ENCODE measurements at regions not wholly inside any gene's neighbourhood (a gene's known extent, or its start where the extent isn't known, plus 50 kb on each side); places are given as distances from the start of the nearest gene placed in this dataset.
A peak's percentile ranks its signal among the peaks of the same experiment; 100 is the strongest.

GRCh38 chrX:65587616-65588526 is 53.3 kb upstream of the LAS1L start (continued):
- TF ChIP-seq ZNF740 (CRISPR knock-in tag; IDR thresholded peaks at IDR 0.05) (no peak), ZNF740 (tag; IDR thresholded peaks at IDR 0.05) (no peak), CBX3 (IDR thresholded peaks at IDR 0.05; ENCODE audit: borderline replicate concordance in 1 of 2, low read length in 2 of 2) (no peak), TOE1 (IDR thresholded peaks at IDR 0.05; ENCODE audit: borderline replicate concordance) (no peak), TOE1 (CRISPR knock-in tag; IDR thresholded peaks at IDR 0.05; ENCODE audit: borderline replicate concordance, low read depth) (no peak), CBFA2T3 (IDR thresholded peaks at IDR 0.05) (peak; percentile 64), CGGBP1 (CRISPR knock-in tag; IDR thresholded peaks at IDR 0.05) (no peak), TBP (optimal IDR thresholded peaks at IDR 0.05; ENCODE audit: low read depth, low read length) (no peak), ZKSCAN3 (CRISPR knock-in tag; IDR thresholded peaks at IDR 0.05) (no peak), SAP30 (IDR thresholded peaks at IDR 0.05; ENCODE audit: borderline replicate concordance, insufficient read depth, low read depth, low read length, poor library complexity, severe bottlenecking) (no peak), PHF21A (IDR thresholded peaks at IDR 0.05; ENCODE audit: borderline replicate concordance, low read depth) (no peak)
- TF ChIP-seq, protein P1, sequence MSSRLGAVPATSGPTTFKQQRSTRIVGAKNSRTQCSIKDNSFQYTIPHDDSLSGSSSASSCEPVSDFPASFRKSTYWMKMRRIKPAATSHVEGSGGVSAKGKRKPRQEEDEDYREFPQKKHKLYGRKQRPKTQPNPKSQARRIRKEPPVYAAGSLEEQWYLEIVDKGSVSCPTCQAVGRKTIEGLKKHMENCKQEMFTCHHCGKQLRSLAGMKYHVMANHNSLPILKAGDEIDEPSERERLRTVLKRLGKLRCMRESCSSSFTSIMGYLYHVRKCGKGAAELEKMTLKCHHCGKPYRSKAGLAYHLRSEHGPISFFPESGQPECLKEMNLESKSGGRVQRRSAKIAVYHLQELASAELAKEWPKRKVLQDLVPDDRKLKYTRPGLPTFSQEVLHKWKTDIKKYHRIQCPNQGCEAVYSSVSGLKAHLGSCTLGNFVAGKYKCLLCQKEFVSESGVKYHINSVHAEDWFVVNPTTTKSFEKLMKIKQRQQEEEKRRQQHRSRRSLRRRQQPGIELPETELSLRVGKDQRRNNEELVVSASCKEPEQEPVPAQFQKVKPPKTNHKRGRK (tag; IDR thresholded peaks at IDR 0.05), result no peak
- TF ChIP-seq, protein P2, sequence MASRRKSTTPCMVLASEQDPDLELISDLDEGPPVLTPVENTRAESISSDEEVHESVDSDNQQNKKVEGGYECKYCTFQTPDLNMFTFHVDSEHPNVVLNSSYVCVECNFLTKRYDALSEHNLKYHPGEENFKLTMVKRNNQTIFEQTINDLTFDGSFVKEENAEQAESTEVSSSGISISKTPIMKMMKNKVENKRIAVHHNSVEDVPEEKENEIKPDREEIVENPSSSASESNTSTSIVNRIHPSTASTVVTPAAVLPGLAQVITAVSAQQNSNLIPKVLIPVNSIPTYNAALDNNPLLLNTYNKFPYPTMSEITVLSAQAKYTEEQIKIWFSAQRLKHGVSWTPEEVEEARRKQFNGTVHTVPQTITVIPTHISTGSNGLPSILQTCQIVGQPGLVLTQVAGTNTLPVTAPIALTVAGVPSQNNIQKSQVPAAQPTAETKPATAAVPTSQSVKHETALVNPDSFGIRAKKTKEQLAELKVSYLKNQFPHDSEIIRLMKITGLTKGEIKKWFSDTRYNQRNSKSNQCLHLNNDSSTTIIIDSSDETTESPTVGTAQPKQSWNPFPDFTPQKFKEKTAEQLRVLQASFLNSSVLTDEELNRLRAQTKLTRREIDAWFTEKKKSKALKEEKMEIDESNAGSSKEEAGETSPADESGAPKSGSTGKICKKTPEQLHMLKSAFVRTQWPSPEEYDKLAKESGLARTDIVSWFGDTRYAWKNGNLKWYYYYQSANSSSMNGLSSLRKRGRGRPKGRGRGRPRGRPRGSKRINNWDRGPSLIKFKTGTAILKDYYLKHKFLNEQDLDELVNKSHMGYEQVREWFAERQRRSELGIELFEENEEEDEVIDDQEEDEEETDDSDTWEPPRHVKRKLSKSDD (conservative IDR thresholded peaks at IDR 0.05; ENCODE audit: low read length), result no peak
- TF ChIP-seq, protein P3, sequence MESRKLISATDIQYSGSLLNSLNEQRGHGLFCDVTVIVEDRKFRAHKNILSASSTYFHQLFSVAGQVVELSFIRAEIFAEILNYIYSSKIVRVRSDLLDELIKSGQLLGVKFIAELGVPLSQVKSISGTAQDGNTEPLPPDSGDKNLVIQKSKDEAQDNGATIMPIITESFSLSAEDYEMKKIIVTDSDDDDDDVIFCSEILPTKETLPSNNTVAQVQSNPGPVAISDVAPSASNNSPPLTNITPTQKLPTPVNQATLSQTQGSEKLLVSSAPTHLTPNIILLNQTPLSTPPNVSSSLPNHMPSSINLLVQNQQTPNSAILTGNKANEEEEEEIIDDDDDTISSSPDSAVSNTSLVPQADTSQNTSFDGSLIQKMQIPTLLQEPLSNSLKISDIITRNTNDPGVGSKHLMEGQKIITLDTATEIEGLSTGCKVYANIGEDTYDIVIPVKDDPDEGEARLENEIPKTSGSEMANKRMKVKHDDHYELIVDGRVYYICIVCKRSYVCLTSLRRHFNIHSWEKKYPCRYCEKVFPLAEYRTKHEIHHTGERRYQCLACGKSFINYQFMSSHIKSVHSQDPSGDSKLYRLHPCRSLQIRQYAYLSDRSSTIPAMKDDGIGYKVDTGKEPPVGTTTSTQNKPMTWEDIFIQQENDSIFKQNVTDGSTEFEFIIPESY (CRISPR knock-in tag; IDR thresholded peaks at IDR 0.05), result no peak
